Mesenchymal stem cell (in vitro differentiated cells and primary cell): ENCODE measurements at regions not wholly inside any gene's neighbourhood (a gene's known extent, or its start where the extent isn't known, plus 50 kb on each side); places are given as distances from the start of the nearest gene placed in this dataset.

ENCODE experiments used
- DNase-seq: peaks from one replicate; pipeline ENCODE4 v3.0.0-alpha.2; 2013
- H2AFZ ChIP-seq: one replicate; pipeline ENCODE4 v1.6.1; 2013; ENCODE audit warnings: low read depth, mild to moderate bottlenecking, control low read depth, inconsistent platforms, low read length, moderate library complexity
- H2AK5ac ChIP-seq: 2 replicates; pipeline ENCODE4 v1.6.1; 2013; ENCODE audit warnings: low read length, moderate library complexity, mild to moderate bottlenecking, inconsistent platforms; ENCODE audit not compliant: severe bottlenecking
- H2BK120ac ChIP-seq: one replicate; pipeline ENCODE4 v1.6.1; 2013; ENCODE audit warnings: low read depth, mild to moderate bottlenecking, inconsistent platforms, low read length, moderate library complexity
- H2BK12ac ChIP-seq, 2 experiments: one replicate each; pipeline ENCODE4 v1.6.1; 2013; ENCODE audit warnings: inconsistent platforms in 2 of 2, low read length in 2 of 2, mild to moderate bottlenecking in 2 of 2, moderate library complexity in 2 of 2, control low read depth in 1 of 2
- H2BK15ac ChIP-seq: one replicate; pipeline ENCODE4 v1.6.1; 2013; ENCODE audit warnings: mild to moderate bottlenecking, low read depth, inconsistent platforms; ENCODE audit not compliant: poor library complexity, severe bottlenecking
- H2BK5ac ChIP-seq: 2 replicates; pipeline ENCODE4 v1.6.1; 2013; ENCODE audit warnings: low read depth, mild to moderate bottlenecking, low read length, control low read depth, inconsistent platforms; ENCODE audit not compliant: poor library complexity, severe bottlenecking
- H3K14ac ChIP-seq, 2 experiments: one replicate each; pipeline ENCODE4 v1.6.1; 2013; ENCODE audit warnings: inconsistent platforms in 2 of 2, low read length in 2 of 2, control low read depth in 1 of 2, mild to moderate bottlenecking in 1 of 2, moderate library complexity in 1 of 2
- H3K18ac ChIP-seq, 2 experiments: one replicate each; pipeline ENCODE4 v1.6.1; 2013; ENCODE audit warnings: inconsistent platforms in 2 of 2, low read length in 2 of 2, control low read depth in 1 of 2, low read depth in 1 of 2, mild to moderate bottlenecking in 1 of 2
- H3K23ac ChIP-seq, 2 experiments: one replicate each; pipeline ENCODE4 v1.6.1; 2013; ENCODE audit warnings: inconsistent platforms in 2 of 2, low read length in 2 of 2, mild to moderate bottlenecking in 2 of 2, moderate library complexity in 2 of 2, control low read depth in 1 of 2
- H3K27ac ChIP-seq: 2 replicates; pipeline ENCODE4 v1.5.1; 2013; ENCODE audit warnings: mild to moderate bottlenecking, moderate library complexity, low read length, control low read depth, inconsistent platforms; ENCODE audit not compliant: poor library complexity, severe bottlenecking
- H3K27me3 ChIP-seq, 2 experiments: 2 replicates each; pipeline versions ENCODE4 v1.6.1 to v1.7.0; 2013; ENCODE audit warnings: low read length in 2 of 2, mild to moderate bottlenecking in 2 of 2, moderate library complexity in 2 of 2, control low read depth in 1 of 2, inconsistent platforms in 1 of 2; ENCODE audit not compliant: control insufficient read depth in 1 of 2, insufficient read depth in 1 of 2
- H3K36me3 ChIP-seq, 2 experiments: 2 replicates each; pipeline versions ENCODE4 v1.6.1 to v1.7.0; 2013; ENCODE audit warnings: low read length in 2 of 2, control low read depth in 1 of 2, inconsistent platforms in 1 of 2, low read depth in 1 of 2, mild to moderate bottlenecking in 1 of 2; ENCODE audit not compliant: insufficient read depth in 2 of 2, control insufficient read depth in 1 of 2
- H3K4ac ChIP-seq, 2 experiments: one replicate each; pipeline ENCODE4 v1.6.1; 2013; ENCODE audit warnings: inconsistent platforms in 2 of 2, low read length in 2 of 2, mild to moderate bottlenecking in 2 of 2, moderate library complexity in 2 of 2, control low read depth in 1 of 2, low read depth in 1 of 2
- H3K4me1 ChIP-seq: 2 replicates; pipeline ENCODE4 v1.6.1; 2013; ENCODE audit warnings: low read depth, low read length, control low read depth; ENCODE audit not compliant: control insufficient read depth, insufficient read depth
- H3K4me2 ChIP-seq: 2 replicates; pipeline ENCODE4 v1.6.1; 2013; ENCODE audit warnings: low read length, mild to moderate bottlenecking, inconsistent platforms; ENCODE audit not compliant: poor library complexity, severe bottlenecking
- H3K4me3 ChIP-seq, 2 experiments: 2 replicates each; pipeline versions ENCODE4 v1.5.1 to v1.7.0; 2013; ENCODE audit warnings: low read length in 2 of 2, mild to moderate bottlenecking in 2 of 2, control low read depth in 1 of 2, low read depth in 1 of 2; ENCODE audit not compliant: insufficient read depth in 1 of 2
- H3K79me1 ChIP-seq: replicated peaks from 2 replicates; pipeline ENCODE4 v1.6.1; 2013; ENCODE audit warnings: mild to moderate bottlenecking, control low read depth, low read length, inconsistent platforms; ENCODE audit not compliant: poor library complexity, severe bottlenecking
- H3K9ac ChIP-seq: 2 replicates; pipeline ENCODE4 v1.7.0; 2013; ENCODE audit warnings: mild to moderate bottlenecking, low read length, moderate library complexity
- H3K9me3 ChIP-seq: 2 replicates; pipeline ENCODE4 v1.7.0; 2013; ENCODE audit warnings: mild to moderate bottlenecking, low read length; ENCODE audit not compliant: control insufficient read depth
- H4K8ac ChIP-seq: one replicate; pipeline ENCODE4 v1.6.1; 2013; ENCODE audit warnings: inconsistent platforms, mild to moderate bottlenecking, low read length, moderate library complexity
- H4K91ac ChIP-seq: one replicate; pipeline ENCODE4 v1.6.1; 2013; ENCODE audit warnings: mild to moderate bottlenecking, low read length, inconsistent platforms
- WGBS: methylation state at CpG from one replicate; pipeline ENCODE4 v1.1.7; 2013; ENCODE audit warnings: mixed read lengths; 5-methylcytosine and 5-hydroxymethylcytosine counted together

DNA sequence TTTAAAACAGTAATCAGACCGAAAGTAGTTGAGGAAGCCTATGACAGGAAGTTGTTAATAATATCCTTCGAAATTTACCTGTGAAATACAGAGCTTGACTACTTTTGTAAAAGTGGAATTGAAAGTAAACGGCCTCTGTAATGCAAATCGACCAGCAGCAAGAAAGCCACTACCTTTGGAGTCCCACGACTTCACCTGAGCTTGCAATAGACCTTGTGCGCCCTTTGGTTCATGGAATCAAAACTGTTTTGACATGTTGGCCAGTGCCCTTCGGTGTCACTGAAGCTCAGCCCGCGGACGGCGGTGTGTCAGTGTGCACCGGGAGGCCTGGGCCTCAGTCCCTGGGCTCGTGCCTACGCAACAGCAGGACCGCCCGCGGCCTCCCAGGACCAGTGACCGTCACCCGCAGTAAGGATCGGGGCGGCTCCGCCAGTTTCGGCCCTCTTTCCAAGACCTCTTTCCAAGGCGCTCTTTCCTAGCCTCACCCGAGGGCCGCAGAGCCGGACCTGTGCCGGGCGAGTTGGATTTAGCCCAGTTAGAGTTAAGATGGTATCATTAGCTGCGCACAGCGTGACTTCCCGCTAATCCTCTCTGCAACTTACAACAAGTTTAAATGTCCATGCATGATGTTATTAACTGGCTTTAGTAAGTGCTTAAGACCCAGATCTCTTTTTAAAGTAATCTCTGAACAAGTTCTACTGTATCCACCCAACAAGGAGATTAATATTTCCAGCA lies 223.3 kb downstream of the MEF2C start:
- Histone ChIP-seq H2AK5ac (no peak overlapping the region), H2BK5ac (no peak overlapping the region), H4K91ac (no peak overlapping the region), H3K79me1 (no peaks in the 10 kb centered on the region), H2BK12ac (no peak overlapping the region), H3K18ac (no peak overlapping the region), H3K14ac (no peak overlapping the region), H3K4me1 (peaks cover 14% of the 10 kb centered on the region), H3K36me3 (no peaks in the 10 kb centered on the region), H2BK15ac (no peak overlapping the region), H3K9me3 (no peaks in the 10 kb centered on the region), H2AFZ (no peak overlapping the region), H3K4me2 (peak overlapping the region; percentile 54), H3K9ac (no peak overlapping the region), H3K23ac (peak overlapping the region in 1 of 2 experiments; percentile 56), H4K8ac (peak overlapping the region; percentile 19), H3K4me3 (peak overlapping the region in 1 of 2 experiments; percentile 56), H2BK120ac (no peak overlapping the region), H3K4ac (no peak overlapping the region), H3K27me3 (peaks cover 45 to 55% of the 10 kb centered on the region in 2 experiments), H3K27ac (no peak overlapping the region)
- 14% methylated on average over 21 of the region's 32 CpGs for WGBS
- no peak for DNase-seq

DNA sequence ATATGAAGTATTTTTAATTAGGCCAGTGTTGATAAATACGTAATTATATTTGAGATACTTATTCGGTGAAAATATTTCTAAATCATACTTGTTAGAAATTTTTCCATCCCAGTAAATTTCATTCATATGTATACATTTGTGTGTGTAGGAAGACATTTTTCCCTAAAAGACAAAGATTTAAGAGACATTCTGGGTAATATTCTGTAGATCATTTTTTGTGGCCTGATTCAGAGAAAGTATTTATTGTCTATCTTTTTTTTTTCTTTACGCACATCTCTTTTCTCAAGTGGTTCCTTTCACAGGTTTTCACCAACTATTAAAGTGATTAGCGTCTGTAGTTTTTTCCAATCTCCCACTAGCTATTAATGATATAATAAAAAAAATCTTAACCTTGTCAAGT lies 224.1 kb downstream of the MEF2C start:
- H3K18ac ChIP-seq, result no peak overlapping the region
- no peak overlapping the region for H2BK120ac ChIP-seq
- H2BK5ac ChIP-seq, result no peak overlapping the region
- H2BK15ac ChIP-seq, result no peak overlapping the region
- H3K9me3 ChIP-seq, result no peaks in the 10 kb centered on the region
- H2BK12ac ChIP-seq, result no peak overlapping the region
- H3K79me1 ChIP-seq, result no peaks in the 10 kb centered on the region
- no peak overlapping the region for H3K4me3 ChIP-seq
- peaks cover 40 to 47% of the 10 kb centered on the region in 2 experiments for H3K27me3 ChIP-seq
- H3K36me3 ChIP-seq, result no peaks in the 10 kb centered on the region
- H3K27ac ChIP-seq, result no peak overlapping the region
- no peak overlapping the region for H4K8ac ChIP-seq
- H2AK5ac ChIP-seq, result no peak overlapping the region
- H3K23ac ChIP-seq, result no peak overlapping the region
- no peak overlapping the region for H3K9ac ChIP-seq
- no CpG with 5 or more reads among the region's 4 CpGs for WGBS
- DNase-seq, result no peak
- no peak overlapping the region for H2AFZ ChIP-seq
- H3K4ac ChIP-seq, result no peak overlapping the region
- H3K4me2 ChIP-seq, result no peak overlapping the region
- H4K91ac ChIP-seq, result no peak overlapping the region
- no peak overlapping the region for H3K14ac ChIP-seq
- peaks cover 14% of the 10 kb centered on the region for H3K4me1 ChIP-seq

DNA sequence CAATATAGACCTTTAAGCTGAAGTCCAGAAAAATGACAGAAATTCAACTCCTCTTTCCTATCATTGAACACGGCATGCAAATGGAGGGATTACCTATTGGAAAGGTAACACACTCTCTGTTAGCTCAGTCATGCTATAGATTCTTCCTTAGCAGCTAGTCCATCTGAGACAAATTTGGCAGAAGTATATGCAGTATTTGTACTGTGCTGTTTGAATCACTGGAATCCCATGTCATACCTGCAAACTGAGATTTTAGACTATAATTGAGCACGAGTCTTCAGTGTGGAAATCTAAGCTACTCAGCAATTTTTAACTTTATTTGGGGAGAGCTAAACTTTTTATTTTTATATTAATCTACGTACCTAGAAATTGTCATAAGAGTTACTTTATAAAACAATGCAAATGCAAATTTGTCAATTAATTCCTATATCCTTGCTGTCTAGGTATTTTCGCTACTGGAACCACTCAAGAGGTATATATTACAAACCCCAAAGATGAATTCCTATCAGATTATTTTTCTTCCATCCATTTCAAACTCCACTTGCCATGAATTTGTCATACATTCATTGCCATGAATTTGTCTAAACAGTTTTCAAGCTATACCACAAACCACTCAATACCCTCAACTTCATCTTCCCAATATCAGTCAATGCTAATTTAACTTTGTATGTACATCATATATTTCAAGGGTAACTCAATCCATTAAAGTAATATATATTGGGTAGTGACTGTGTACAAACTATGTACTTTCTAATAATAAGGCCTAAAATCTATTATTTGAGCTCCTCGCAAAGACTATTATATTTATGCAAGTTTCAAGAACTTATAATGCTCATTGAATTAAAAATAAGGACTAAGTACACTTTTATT lies 224.8 kb downstream of the MEF2C start:
- H3K4me1 ChIP-seq, result peaks cover 14% of the 10 kb centered on the region

GRCh38 chr5:88657136-88657535 lies 225.8 kb downstream of the MEF2C start:
- Histone ChIP-seq H2BK12ac (no peak overlapping the region), H3K14ac (no peak overlapping the region), H3K27me3 (peaks cover 28 to 29% of the 10 kb centered on the region in 2 experiments), H3K4ac (no peak overlapping the region), H3K9me3 (no peaks in the 10 kb centered on the region), H3K18ac (no peak overlapping the region), H4K91ac (no peak overlapping the region), H2AK5ac (no peak overlapping the region), H3K4me1 (peaks cover 14% of the 10 kb centered on the region), H3K9ac (no peak overlapping the region), H3K4me3 (no peak overlapping the region), H3K27ac (no peak overlapping the region), H3K79me1 (no peaks in the 10 kb centered on the region), H2BK15ac (no peak overlapping the region), H2BK120ac (no peak overlapping the region), H3K4me2 (no peak overlapping the region), H2BK5ac (no peak overlapping the region), H2AFZ (no peak overlapping the region), H3K36me3 (no peaks in the 10 kb centered on the region), H4K8ac (no peak overlapping the region), H3K23ac (no peak overlapping the region)
- no CpG with 5 or more reads among the region's 1 CpG for WGBS
- DNase-seq, result no peak

More for the DNA sequence above, 224.8 kb downstream of the MEF2C start:
- H4K91ac ChIP-seq, result no peak overlapping the region
- H3K4me2 ChIP-seq, result no peak overlapping the region
- no peak overlapping the region for H3K18ac ChIP-seq
- no peak overlapping the region for H2AFZ ChIP-seq
- H3K36me3 ChIP-seq, result no peaks in the 10 kb centered on the region
- H4K8ac ChIP-seq, result no peak overlapping the region
- no peaks in the 10 kb centered on the region for H3K9me3 ChIP-seq
- H3K27ac ChIP-seq, result no peak overlapping the region
- no peak overlapping the region for H2BK12ac ChIP-seq
- H3K4ac ChIP-seq, result no peak overlapping the region
- no peaks in the 10 kb centered on the region for H3K79me1 ChIP-seq
- no peak overlapping the region for H2BK120ac ChIP-seq
- no peak for DNase-seq
- no peak overlapping the region for H2AK5ac ChIP-seq
- peaks cover 33 to 39% of the 10 kb centered on the region in 2 experiments for H3K27me3 ChIP-seq
- H2BK5ac ChIP-seq, result no peak overlapping the region
- H3K4me3 ChIP-seq, result no peak overlapping the region
- no peak overlapping the region for H3K9ac ChIP-seq
- no peak overlapping the region for H2BK15ac ChIP-seq
- WGBS, result over 99% methylated on average over 3 of the region's 5 CpGs
- H3K14ac ChIP-seq, result no peak overlapping the region
- no peak overlapping the region for H3K23ac ChIP-seq
